HCT116 (cell line): ENCODE measurements at regions not wholly inside any gene's neighbourhood (a gene's known extent, or its start where the extent isn't known, plus 50 kb on each side); places are given as distances from the start of the nearest gene placed in this dataset.

ENCODE experiments used
- ATAC-seq: fragments of 200-7000 bp; cut with Tn5 transposase; 2 replicates; pipeline ENCODE4 v1.9.1; 2020; ENCODE audit warnings: mild to moderate bottlenecking, moderate library complexity
- BruUV-seq: library from RNA; stranded (reverse); fragments of 400-500 nt; replicated peaks from 2 replicates; lab custom pipeline; 2021; lab: Mats Ljungman, UMichigan
- CTCF ChIA-PET: fragments of 300-600 bp; sonication (Branson Sonifier 250); formaldehyde crosslinking; loops from one replicate; lab custom pipeline; 2021; ENCODE audit warnings: antibody characterized with exemption; lab: Charles Lee
- POLR2A ChIA-PET: fragments of 300-600, 350-600 bp; sonication (Branson Sonifier 250); formaldehyde crosslinking; loops from one replicate; lab custom pipeline; 2021; ENCODE audit warnings: antibody characterized with exemption; lab: Charles Lee
- RAD21 ChIA-PET, 2 experiments: fragments of 300-600 bp; sonication (Branson Sonifier 250); formaldehyde crosslinking; loops; one replicate each; lab custom pipeline; 2023; ENCODE audit warnings: low total read pairs in 2 of 2; ENCODE audit not compliant: uncharacterized antibody in 2 of 2, unreplicated experiment in 2 of 2, low non-redundant PET in 1 of 2; lab: Charles Lee
- DNase-seq: peaks from one replicate; pipeline ENCODE4 v3.0.0-alpha.2; 2010; ENCODE audit warnings: low read depth, low spot score
- H2AFZ ChIP-seq: fragments of 200-600 bp; shearing (Covaris generic), sonication (generic); 2 replicates; pipeline ENCODE4 v1.6.1; 2017; ENCODE audit warnings: low read depth, mixed run types, mixed read lengths, antibody characterized with exemption, low read length; ENCODE audit not compliant: poor library complexity, severe bottlenecking
- H3K27ac ChIP-seq: 2 replicates; pipeline ENCODE4 v1.5.1; 2012; ENCODE audit warnings: low read depth, low read length
- H3K27me3 ChIP-seq: fragments of 200-600 bp; sonication (generic); 2 replicates; pipeline ENCODE4 v1.6.1; 2016; ENCODE audit warnings: mixed run types, low read length, mixed read lengths; ENCODE audit not compliant: insufficient read depth
- H3K36me3 ChIP-seq, 2 experiments: fragments of 200-500 bp in 1 of 2; fragments of 200-600 bp in 1 of 2; sonication (Bioruptor generic) in 1 of 2; sonication (generic) in 1 of 2; 2 replicates each; pipeline versions ENCODE4 v1.5.1 to v1.6.1; 2014 to 2016; ENCODE audit warnings: low read length in 2 of 2, inconsistent platforms in 1 of 2, mixed read lengths in 1 of 2, mixed run types in 1 of 2; ENCODE audit not compliant: insufficient read depth in 2 of 2, control insufficient read depth in 1 of 2
- H3K4me1 ChIP-seq, 2 experiments: fragments of 200-600 bp in 1 of 2; sonication (generic) in 1 of 2; 2 replicates each; pipeline versions ENCODE4 v1.5.1 to v1.6.1; 2012 to 2017; ENCODE audit warnings: low read length in 2 of 2, inconsistent platforms in 1 of 2, mild to moderate bottlenecking in 1 of 2, mixed read lengths in 1 of 2, mixed run types in 1 of 2, moderate library complexity in 1 of 2; ENCODE audit not compliant: insufficient read depth in 2 of 2, control insufficient read depth in 1 of 2
- H3K4me2 ChIP-seq: fragments of 200-600 bp; sonication (generic); 2 replicates; pipeline ENCODE4 v1.6.1; 2017; ENCODE audit warnings: mixed run types, low read length, mixed read lengths
- H3K4me3 ChIP-seq, 2 experiments: fragments of 200-600 bp in 1 of 2; sonication (generic) in 1 of 2; replicated peaks in 1 of 2; 2 replicates each; pipeline ENCODE4 v1.5.1; 2011 to 2016; ENCODE audit warnings: low read length in 2 of 2, control low read depth in 1 of 2, low read depth in 1 of 2, mild to moderate bottlenecking in 1 of 2, mixed read lengths in 1 of 2, mixed run types in 1 of 2
- H3K79me2 ChIP-seq: fragments of 200-600 bp; sonication (generic); 2 replicates; pipeline ENCODE4 v1.6.1; 2017; ENCODE audit warnings: mild to moderate bottlenecking, mixed run types, low read length, moderate library complexity, mixed read lengths; ENCODE audit not compliant: insufficient read depth
- H3K9ac ChIP-seq: fragments of 200-600 bp; sonication (generic); 2 replicates; pipeline ENCODE4 v1.6.1; 2016; ENCODE audit warnings: low read length, mixed read lengths
- H3K9me2 ChIP-seq: fragments of 200-600 bp; sonication (generic), shearing (Covaris generic); 2 replicates; pipeline ENCODE4 v1.6.1; 2017; ENCODE audit warnings: mixed run types, mild to moderate bottlenecking, moderate library complexity; ENCODE audit not compliant: insufficient read depth
- H3K9me3 ChIP-seq, 2 experiments: fragments of 200-500 bp in 1 of 2; fragments of 200-600 bp in 1 of 2; sonication (Bioruptor generic) in 1 of 2; sonication (generic) in 1 of 2; 2 replicates each; pipeline ENCODE4 v1.6.1; 2014 to 2017; ENCODE audit warnings: low read length in 2 of 2, mixed read lengths in 2 of 2, inconsistent platforms in 1 of 2, low read depth in 1 of 2, mild to moderate bottlenecking in 1 of 2, mixed run types in 1 of 2, moderate library complexity in 1 of 2; ENCODE audit not compliant: control insufficient read depth in 1 of 2, insufficient read depth in 1 of 2
- H4K20me1 ChIP-seq: fragments of 200-600 bp; sonication (generic), shearing (Covaris generic); 2 replicates; pipeline ENCODE4 v1.6.1; 2017; ENCODE audit warnings: mixed run types, mild to moderate bottlenecking, moderate library complexity; ENCODE audit not compliant: insufficient read depth
- ELF1 ChIP-seq: IDR thresholded peaks from 2 replicates; pipeline ENCODE4 v1.6.1; 2012; ENCODE audit warnings: low read depth, borderline replicate concordance
- FOSL1 ChIP-seq: IDR thresholded peaks from 2 replicates; pipeline ENCODE4 v1.6.1; 2012; ENCODE audit warnings: low read depth
- JUND ChIP-seq: IDR thresholded peaks from 2 replicates; pipeline ENCODE4 v1.6.1; 2012
- POLR2A ChIP-seq: IDR thresholded peaks from 2 replicates; pipeline ENCODE4 v1.7.0; 2011; ENCODE audit warnings: borderline replicate concordance; ENCODE audit not compliant: insufficient read depth, insufficient read length; ENCODE audit errors: extremely low read depth
- POLR2AphosphoS5 ChIP-seq: IDR thresholded peaks from 2 replicates; pipeline ENCODE4 v1.6.1; 2011; ENCODE audit warnings: mild to moderate bottlenecking, low read depth, low read length, moderate library complexity
- RAD21 ChIP-seq: IDR thresholded peaks from 2 replicates; pipeline ENCODE4 v1.6.1; 2012; ENCODE audit warnings: low read depth, mild to moderate bottlenecking
- SP1 ChIP-seq: IDR thresholded peaks from 2 replicates; pipeline ENCODE4 v1.6.1; 2012; ENCODE audit warnings: low read depth
- SRF ChIP-seq: IDR thresholded peaks from 2 replicates; pipeline ENCODE4 v1.6.1; 2012; ENCODE audit warnings: low read depth
- YY1 ChIP-seq: IDR thresholded peaks from 2 replicates; pipeline ENCODE4 v1.6.1; 2011; ENCODE audit warnings: low read length, low read depth, moderate library complexity, mild to moderate bottlenecking; ENCODE audit not compliant: insufficient replicate concordance; ENCODE audit errors: extremely low read depth
- ZNF274 ChIP-seq: fragments of 200-500 bp; sonication (Bioruptor generic); IDR thresholded peaks from 2 replicates; pipeline ENCODE4 v1.6.1; 2014; ENCODE audit warnings: mild to moderate bottlenecking, low read depth, low read length, inconsistent platforms
- intact Hi-C: fragments of 100-400 bp; cut with micrococcal nuclease; formaldehyde crosslinking; loops from 2 replicates; pipeline ENCODE4 v1.10.0; 2022
- TF ChIP-seq, protein P1 (sequence below): IDR thresholded peaks from 2 replicates; pipeline ENCODE4 v1.6.1; 2012
- TF ChIP-seq, protein P2 (sequence below): IDR thresholded peaks from 2 replicates; pipeline ENCODE4 v1.6.1; 2011; ENCODE audit warnings: mild to moderate bottlenecking, low read length, moderate library complexity; ENCODE audit not compliant: insufficient replicate concordance; ENCODE audit errors: extremely low read depth

DNA sequence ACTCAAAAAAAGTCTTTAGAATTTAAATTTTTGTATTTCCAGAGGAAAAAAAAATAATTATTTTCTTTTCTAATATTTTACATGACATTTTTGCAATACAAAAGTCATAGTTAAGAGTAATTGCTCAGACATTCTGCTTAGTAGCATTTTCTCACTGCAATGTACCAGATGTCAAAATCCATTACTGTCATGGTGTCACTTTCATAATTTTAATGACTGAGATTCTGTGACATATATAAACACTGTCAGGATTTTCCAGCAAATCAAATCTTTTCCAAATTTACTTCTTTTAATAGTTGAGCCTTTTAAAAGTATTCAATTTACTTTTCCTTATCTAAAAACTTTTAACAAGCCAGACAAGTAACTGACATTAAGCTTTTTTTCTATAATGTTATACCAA is 422.7 kb downstream of the GRIA2 start:
- ChIA-PET POLR2A (no interaction called here), RAD21 (no interaction called here), CTCF (no interaction called here)
- no peak overlapping the region for H2AFZ ChIP-seq
- TF ChIP-seq SP1 (no peak), SRF (no peak), FOSL1 (no peak), ELF1 (no peak), ZNF274 (no peak), RAD21 (no peak), JUND (no peak), POLR2AphosphoS5 (no peak), YY1 (no peak), POLR2A (no peak)
- TF ChIP-seq, protein P1, sequence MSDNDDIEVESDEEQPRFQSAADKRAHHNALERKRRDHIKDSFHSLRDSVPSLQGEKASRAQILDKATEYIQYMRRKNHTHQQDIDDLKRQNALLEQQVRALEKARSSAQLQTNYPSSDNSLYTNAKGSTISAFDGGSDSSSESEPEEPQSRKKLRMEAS = no peak
- TF ChIP-seq, protein P2, sequence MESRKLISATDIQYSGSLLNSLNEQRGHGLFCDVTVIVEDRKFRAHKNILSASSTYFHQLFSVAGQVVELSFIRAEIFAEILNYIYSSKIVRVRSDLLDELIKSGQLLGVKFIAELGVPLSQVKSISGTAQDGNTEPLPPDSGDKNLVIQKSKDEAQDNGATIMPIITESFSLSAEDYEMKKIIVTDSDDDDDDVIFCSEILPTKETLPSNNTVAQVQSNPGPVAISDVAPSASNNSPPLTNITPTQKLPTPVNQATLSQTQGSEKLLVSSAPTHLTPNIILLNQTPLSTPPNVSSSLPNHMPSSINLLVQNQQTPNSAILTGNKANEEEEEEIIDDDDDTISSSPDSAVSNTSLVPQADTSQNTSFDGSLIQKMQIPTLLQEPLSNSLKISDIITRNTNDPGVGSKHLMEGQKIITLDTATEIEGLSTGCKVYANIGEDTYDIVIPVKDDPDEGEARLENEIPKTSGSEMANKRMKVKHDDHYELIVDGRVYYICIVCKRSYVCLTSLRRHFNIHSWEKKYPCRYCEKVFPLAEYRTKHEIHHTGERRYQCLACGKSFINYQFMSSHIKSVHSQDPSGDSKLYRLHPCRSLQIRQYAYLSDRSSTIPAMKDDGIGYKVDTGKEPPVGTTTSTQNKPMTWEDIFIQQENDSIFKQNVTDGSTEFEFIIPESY = no peak
- no peak for ATAC-seq
- no peaks in the 10 kb centered on the region for H3K27me3 ChIP-seq
- no peak overlapping the region for H3K9ac ChIP-seq
- H3K4me2 ChIP-seq = no peak overlapping the region
- H3K27ac ChIP-seq = no peak overlapping the region
- H3K9me2 ChIP-seq = no peaks in the 10 kb centered on the region
- BruUV-seq = no TSS peak
- no peaks in the 10 kb centered on the region for H3K36me3 ChIP-seq
- H4K20me1 ChIP-seq = no peaks in the 10 kb centered on the region
- no peak overlapping the region for H3K4me3 ChIP-seq
- no peaks in the 10 kb centered on the region for H3K9me3 ChIP-seq
- no peaks in the 10 kb centered on the region for H3K79me2 ChIP-seq
- intact Hi-C loops = no loop called here
- no peaks in the 10 kb centered on the region for H3K4me1 ChIP-seq
- no peak for DNase-seq
